K562 (cell line): ENCODE measurements at regions not wholly inside any gene's neighbourhood (a gene's known extent, or its start where the extent isn't known, plus 50 kb on each side); places are given as distances from the start of the nearest gene placed in this dataset.

Experiments used
- CTCF ChIP-seq, 3 experiments: IDR thresholded peaks in 2 of 3; conservative IDR thresholded peaks in 1 of 3; 2 replicates each; pipeline ENCODE4 v1.5.1; 2011 to 2012; ENCODE audit warnings: low read length in 3 of 3, mild to moderate bottlenecking in 3 of 3, control low read depth in 2 of 3, improper control_type of control experiment in 1 of 3, inconsistent platforms in 1 of 3, low read depth in 1 of 3, mixed read lengths in 1 of 3, moderate library complexity in 1 of 3; ENCODE audit not compliant: insufficient read depth in 2 of 3
- FOXP4 ChIP-seq: sonication (generic); formaldehyde crosslinking; IDR thresholded peaks from 2 replicates; pipeline ENCODE4 v1.8.0; 2022; ENCODE audit warnings: mild to moderate bottlenecking, missing genetic modification reagents, borderline replicate concordance
- MTA1 ChIP-seq: fragments of 450-650 bp; IDR thresholded peaks from 2 replicates; pipeline ENCODE4 v1.6.1; 2017; ENCODE audit warnings: borderline replicate concordance
- POLR2A ChIP-seq: fragments of 450-650 bp; conservative IDR thresholded peaks from 2 replicates; pipeline ENCODE4 v1.6.1; 2016
- PTBP1 ChIP-seq: fragments of 200-400 bp; formaldehyde crosslinking; IDR thresholded peaks from 2 replicates; pipeline ENCODE4 v1.6.1; 2017; ENCODE audit warnings: low read depth, low read length
- PYGO2 ChIP-seq: fragments of 450-650 bp; IDR thresholded peaks from 2 replicates; pipeline ENCODE4 v1.6.1; 2016; ENCODE audit warnings: mild to moderate bottlenecking, missing genetic modification characterization, moderate library complexity, missing compliant biosample characterization
- RB1 ChIP-seq: fragments of 450-650 bp; IDR thresholded peaks from 2 replicates; pipeline ENCODE4 v1.6.1; 2017; ENCODE audit warnings: low read depth, mild to moderate bottlenecking
- REST ChIP-seq, 2 experiments: fragments of 450-650 bp; formaldehyde crosslinking in 1 of 2; IDR thresholded peaks; 2 replicates each; pipeline versions ENCODE4 v1.4.0 to v1.6.1; 2014 to 2020; ENCODE audit warnings: mild to moderate bottlenecking in 2 of 2, borderline replicate concordance in 1 of 2, low read depth in 1 of 2
- TARDBP ChIP-seq: fragments of 450-650 bp; IDR thresholded peaks from 2 replicates; pipeline ENCODE4 v1.6.1; 2016
- ZNF184 ChIP-seq: sonication (generic); formaldehyde crosslinking; IDR thresholded peaks from 2 replicates; pipeline ENCODE4 v1.5.0; 2020; ENCODE audit warnings: missing genetic modification reagents
- ZNF780A ChIP-seq: fragments of 250-450 bp; sonication (Bioruptor Pico); IDR thresholded peaks from 2 replicates; pipeline ENCODE4 v1.5.0; 2021; ENCODE audit warnings: mild to moderate bottlenecking

- TF ChIP-seq FOXP4 (CRISPR knock-in tag) (no peak), CTCF (IDR thresholded peaks at IDR 0.05 in 2 of 3, conservative IDR thresholded peaks at IDR 0.05 in 1 of 3; ENCODE audit: insufficient read depth in 2 of 3, low read depth in 1 of 3, low read length in 3 of 3) (no peak), PTBP1 (no peak), REST (IDR thresholded peaks at IDR 0.05; ENCODE audit: borderline replicate concordance) (no peak), REST (CRISPR knock-in tag; IDR thresholded peaks at IDR 0.05; ENCODE audit: low read depth) (no peak), PYGO2 (tag) (no peak), ZNF184 (CRISPR knock-in tag) (no peak), ZNF780A (no peak), MTA1 (no peak), RB1 (no peak), TARDBP (no peak), POLR2A (no peak)
These were observed 819.9 kb upstream of the PIK3C3 start for GRCh38 chr18:41135146-41135545.
